BJ (cell line): ENCODE measurements at regions not wholly inside any gene's neighbourhood (a gene's known extent, or its start where the extent isn't known, plus 50 kb on each side); places are given as distances from the start of the nearest gene placed in this dataset.

ENCODE experiments used
- CTCF ChIA-PET: fragments of 350-600 bp; formaldehyde crosslinking; extraction: SDS; loops from one replicate; lab custom pipeline; 2021; ENCODE audit warnings: antibody characterized with exemption, inconsistent platforms; lab: Yijun Ruan, JAX
- POLR2A ChIA-PET: fragments of 300-600 bp; sonication (Branson Sonifier 250); formaldehyde crosslinking; extraction: SDS; loops from one replicate; lab custom pipeline; 2021; ENCODE audit warnings: antibody characterized with exemption; lab: Charles Lee
- DNase-seq: peaks from one replicate; pipeline ENCODE4 v3.0.0-alpha.2; 2011; ENCODE audit warnings: low read depth
- H3K27me3 ChIP-seq: 2 replicates; pipeline ENCODE4 v1.6.0; 2011; ENCODE audit warnings: low read length; ENCODE audit not compliant: control insufficient read depth, insufficient read depth
- H3K36me3 ChIP-seq: 2 replicates; pipeline ENCODE4 v1.5.1; 2011; ENCODE audit warnings: low read length; ENCODE audit not compliant: control insufficient read depth, insufficient read depth
- H3K4me3 ChIP-seq: 2 replicates; pipeline ENCODE4 v1.5.1; 2011; ENCODE audit warnings: low read depth, mild to moderate bottlenecking, control low read depth, low read length
- TF ChIP-seq, protein P1 (sequence below): IDR thresholded peaks from 2 replicates; pipeline ENCODE4 v1.5.1; 2011; ENCODE audit warnings: low read depth, mild to moderate bottlenecking, control low read depth, inconsistent platforms, low read length, moderate library complexity; ENCODE audit not compliant: insufficient read depth

DNA sequence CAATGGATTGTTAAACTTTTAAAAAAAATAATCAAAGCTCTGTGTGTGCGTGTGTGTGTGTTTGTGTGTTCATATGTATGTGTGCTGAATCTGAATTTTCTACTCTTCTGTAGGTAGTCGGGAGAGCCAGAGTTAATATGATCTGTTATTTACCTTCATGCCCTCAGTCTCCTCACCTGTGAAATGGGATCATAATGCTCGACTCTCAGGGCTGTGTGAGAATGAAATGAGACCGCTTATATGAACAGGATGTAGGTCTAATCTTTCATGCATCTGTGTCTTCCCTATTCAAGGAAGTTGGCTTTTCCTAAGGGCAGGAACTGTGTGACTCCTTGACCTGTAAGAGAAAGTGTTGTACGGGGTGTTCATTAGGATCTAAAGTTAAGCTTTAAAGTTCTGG lies 182.2 kb downstream of the RPLP1 start:
- CTCF ChIA-PET = no interaction called here
- POLR2A ChIA-PET = no interaction called here
- TF ChIP-seq, protein P1, sequence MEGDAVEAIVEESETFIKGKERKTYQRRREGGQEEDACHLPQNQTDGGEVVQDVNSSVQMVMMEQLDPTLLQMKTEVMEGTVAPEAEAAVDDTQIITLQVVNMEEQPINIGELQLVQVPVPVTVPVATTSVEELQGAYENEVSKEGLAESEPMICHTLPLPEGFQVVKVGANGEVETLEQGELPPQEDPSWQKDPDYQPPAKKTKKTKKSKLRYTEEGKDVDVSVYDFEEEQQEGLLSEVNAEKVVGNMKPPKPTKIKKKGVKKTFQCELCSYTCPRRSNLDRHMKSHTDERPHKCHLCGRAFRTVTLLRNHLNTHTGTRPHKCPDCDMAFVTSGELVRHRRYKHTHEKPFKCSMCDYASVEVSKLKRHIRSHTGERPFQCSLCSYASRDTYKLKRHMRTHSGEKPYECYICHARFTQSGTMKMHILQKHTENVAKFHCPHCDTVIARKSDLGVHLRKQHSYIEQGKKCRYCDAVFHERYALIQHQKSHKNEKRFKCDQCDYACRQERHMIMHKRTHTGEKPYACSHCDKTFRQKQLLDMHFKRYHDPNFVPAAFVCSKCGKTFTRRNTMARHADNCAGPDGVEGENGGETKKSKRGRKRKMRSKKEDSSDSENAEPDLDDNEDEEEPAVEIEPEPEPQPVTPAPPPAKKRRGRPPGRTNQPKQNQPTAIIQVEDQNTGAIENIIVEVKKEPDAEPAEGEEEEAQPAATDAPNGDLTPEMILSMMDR = no peak
- peaks cover 9% of the 10 kb centered on the region for H3K27me3 ChIP-seq
- no peak for DNase-seq
- no peaks in the 10 kb centered on the region for H3K36me3 ChIP-seq
- no peak overlapping the region for H3K4me3 ChIP-seq

DNA sequence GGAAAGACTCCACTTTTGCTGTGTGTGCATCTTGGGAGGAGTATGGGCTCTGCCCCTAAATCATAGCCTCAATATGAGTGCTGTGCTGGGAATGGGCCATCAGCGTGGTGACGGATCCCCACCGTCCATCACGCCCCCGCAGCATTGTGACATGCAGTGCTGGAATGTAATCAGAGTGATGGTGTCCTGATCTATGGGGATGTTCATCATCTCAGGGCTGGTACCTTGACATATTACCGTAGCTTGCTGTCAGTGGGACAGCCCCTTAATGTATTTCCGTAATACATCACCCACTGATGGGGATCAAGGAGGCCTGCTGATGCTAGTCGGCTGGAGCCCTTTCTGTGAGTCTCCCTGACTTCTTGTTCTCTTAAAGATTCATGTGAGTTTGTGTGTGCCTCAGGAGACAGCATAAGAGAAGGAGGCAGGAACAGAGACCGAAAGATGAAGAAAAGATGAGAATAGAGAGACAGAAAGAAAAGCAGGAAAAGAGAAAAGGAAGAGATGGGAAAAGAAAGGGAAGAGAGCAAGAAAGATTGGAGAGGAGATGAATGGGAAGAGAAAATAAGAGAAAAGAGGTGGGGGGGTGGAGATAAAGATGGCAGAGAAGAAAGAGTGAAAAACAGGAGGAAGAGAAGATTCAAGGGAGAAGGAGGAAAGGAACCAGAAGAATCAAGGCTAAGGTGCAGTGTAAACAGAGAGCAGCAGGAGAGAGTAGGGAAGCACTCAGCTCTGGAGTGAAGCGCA lies 183.7 kb downstream of the RPLP1 start:
- POLR2A ChIA-PET = no interaction called here

DNA sequence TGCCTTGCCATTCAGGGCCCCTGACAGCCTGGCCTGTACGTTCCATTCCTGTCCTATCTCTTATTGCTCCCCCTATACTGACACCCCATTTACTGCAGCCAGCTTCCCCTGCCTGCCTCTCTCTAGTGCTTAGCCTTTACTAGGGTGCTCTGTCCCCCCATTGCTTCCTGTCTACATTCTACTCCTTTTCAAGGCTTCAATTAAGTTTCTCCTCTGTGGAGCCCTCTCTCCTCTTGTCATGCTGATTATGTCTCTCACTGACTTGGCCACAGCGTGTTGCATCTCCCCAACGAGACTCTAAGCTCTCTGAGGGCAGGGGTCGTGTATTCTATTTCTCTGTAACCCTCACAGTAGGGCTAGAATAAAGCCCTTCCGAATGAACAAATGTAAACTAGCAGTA lies 185.2 kb downstream of the RPLP1 start:
- Histone ChIP-seq H3K4me3 (no peak overlapping the region), H3K36me3 (no peaks in the 10 kb centered on the region), H3K27me3 (peaks cover 9% of the 10 kb centered on the region)
- CTCF ChIA-PET = no interaction called here
- no peak for DNase-seq
- TF ChIP-seq, protein P1 = no peak
- POLR2A ChIA-PET = no interaction called here

More for the DNA sequence above, 183.7 kb downstream of the RPLP1 start:
- TF ChIP-seq, protein P1 = no peak
- no peak for DNase-seq
- CTCF ChIA-PET = no interaction called here
- H3K36me3 ChIP-seq = no peaks in the 10 kb centered on the region
- no peak overlapping the region for H3K4me3 ChIP-seq
- H3K27me3 ChIP-seq = peaks cover 9% of the 10 kb centered on the region

DNA sequence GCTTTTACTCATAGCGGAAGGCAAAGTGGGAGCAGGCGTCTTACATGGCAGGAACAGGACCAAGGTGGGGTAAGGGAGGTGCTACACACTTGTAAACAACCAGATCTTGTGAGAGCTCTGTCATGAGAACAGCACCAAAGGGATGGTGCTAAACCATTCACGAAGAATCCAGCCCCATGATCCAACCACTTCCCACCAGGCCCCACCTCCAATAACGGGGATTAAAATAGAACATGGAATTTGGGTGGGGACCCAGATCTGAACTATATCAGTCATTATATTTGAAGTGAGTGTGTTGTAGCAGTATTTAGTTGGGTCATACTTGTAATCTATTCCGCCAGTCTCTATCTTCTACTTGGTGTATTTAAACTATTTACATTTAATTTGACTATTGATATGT lies 190.9 kb downstream of the RPLP1 start:
- ChIA-PET CTCF (interaction anchor here (1.0 kb wide), 1 partner anchor 17 kb away, joined by 4 read pairs; no protein-coding TSS in a partner anchor), POLR2A (no interaction called here)
- peaks cover 6% of the 10 kb centered on the region for H3K27me3 ChIP-seq
- TF ChIP-seq, protein P1 = no peak
- DNase-seq = no peak
- no peaks in the 10 kb centered on the region for H3K36me3 ChIP-seq
- H3K4me3 ChIP-seq = no peak overlapping the region

DNA sequence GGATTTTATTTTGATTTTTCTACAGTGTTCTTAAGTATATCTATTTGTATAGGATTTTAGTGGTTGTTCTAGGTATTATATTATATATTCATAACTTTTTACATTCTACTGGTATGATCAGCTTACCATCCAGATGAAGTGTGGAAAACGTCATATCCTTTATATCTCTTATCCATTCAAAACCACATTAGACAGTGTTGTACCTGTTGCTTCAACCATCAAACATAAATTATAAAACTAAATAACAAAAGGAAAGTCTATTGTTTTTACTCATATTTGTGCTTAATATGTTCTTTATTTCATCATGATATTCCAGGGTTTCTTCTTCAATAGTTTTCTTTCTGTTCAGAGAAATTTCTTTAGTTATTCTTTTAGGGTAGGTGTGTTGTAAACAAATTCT lies 191.4 kb downstream of the RPLP1 start:
- no peaks in the 10 kb centered on the region for H3K36me3 ChIP-seq
- TF ChIP-seq, protein P1 = no peak
- no peak for DNase-seq
- ChIA-PET CTCF (interaction anchor here (1.0 kb wide), 1 partner anchor 18 kb away, joined by 4 read pairs; no protein-coding TSS in a partner anchor), POLR2A (no interaction called here)
- no peak overlapping the region for H3K4me3 ChIP-seq
- H3K27me3 ChIP-seq = peaks cover 6% of the 10 kb centered on the region
